Fibroblast of villous mesenchyme (primary cell): ENCODE measurements at regions not wholly inside any gene's neighbourhood (a gene's known extent, or its start where the extent isn't known, plus 50 kb on each side); places are given as distances from the start of the nearest gene placed in this dataset.

Experiments
- DNase-seq: peaks from one replicate; pipeline ENCODE4 v3.0.0-alpha.2; 2010; ENCODE audit warnings: low read depth
- H3K4me3 ChIP-seq: 2 replicates; pipeline ENCODE4 v1.5.1; 2011; ENCODE audit warnings: low read depth, mild to moderate bottlenecking, low read length
- TF ChIP-seq, protein P1 (sequence below): IDR thresholded peaks from 2 replicates; pipeline ENCODE4 v1.5.1; 2012; ENCODE audit warnings: low read depth, mild to moderate bottlenecking, low read length; ENCODE audit not compliant: insufficient read depth

DNA sequence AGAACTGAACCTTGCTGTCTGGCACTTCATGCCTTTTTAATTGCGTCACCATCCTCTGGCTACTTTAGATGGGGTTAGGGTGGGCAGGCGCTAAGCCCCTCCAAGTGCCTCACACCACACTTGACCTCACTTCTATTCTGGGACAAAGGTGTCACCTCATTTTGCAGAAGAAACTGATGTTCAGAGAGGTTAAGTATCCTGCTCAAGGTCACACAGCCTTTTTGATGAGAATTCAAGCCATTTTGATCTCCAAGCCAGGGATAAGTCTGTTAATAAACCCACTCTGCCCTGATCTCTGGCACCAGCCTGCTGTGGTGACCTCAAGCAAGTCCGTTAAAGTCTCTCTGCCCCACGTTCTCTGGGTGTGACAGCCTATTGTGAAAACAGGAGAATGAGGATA is 58.8 kb upstream of the PRR23C start:
- H3K4me3 ChIP-seq = no peak overlapping the region
- TF ChIP-seq, protein P1, sequence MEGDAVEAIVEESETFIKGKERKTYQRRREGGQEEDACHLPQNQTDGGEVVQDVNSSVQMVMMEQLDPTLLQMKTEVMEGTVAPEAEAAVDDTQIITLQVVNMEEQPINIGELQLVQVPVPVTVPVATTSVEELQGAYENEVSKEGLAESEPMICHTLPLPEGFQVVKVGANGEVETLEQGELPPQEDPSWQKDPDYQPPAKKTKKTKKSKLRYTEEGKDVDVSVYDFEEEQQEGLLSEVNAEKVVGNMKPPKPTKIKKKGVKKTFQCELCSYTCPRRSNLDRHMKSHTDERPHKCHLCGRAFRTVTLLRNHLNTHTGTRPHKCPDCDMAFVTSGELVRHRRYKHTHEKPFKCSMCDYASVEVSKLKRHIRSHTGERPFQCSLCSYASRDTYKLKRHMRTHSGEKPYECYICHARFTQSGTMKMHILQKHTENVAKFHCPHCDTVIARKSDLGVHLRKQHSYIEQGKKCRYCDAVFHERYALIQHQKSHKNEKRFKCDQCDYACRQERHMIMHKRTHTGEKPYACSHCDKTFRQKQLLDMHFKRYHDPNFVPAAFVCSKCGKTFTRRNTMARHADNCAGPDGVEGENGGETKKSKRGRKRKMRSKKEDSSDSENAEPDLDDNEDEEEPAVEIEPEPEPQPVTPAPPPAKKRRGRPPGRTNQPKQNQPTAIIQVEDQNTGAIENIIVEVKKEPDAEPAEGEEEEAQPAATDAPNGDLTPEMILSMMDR = no peak
- no peak for DNase-seq

DNA sequence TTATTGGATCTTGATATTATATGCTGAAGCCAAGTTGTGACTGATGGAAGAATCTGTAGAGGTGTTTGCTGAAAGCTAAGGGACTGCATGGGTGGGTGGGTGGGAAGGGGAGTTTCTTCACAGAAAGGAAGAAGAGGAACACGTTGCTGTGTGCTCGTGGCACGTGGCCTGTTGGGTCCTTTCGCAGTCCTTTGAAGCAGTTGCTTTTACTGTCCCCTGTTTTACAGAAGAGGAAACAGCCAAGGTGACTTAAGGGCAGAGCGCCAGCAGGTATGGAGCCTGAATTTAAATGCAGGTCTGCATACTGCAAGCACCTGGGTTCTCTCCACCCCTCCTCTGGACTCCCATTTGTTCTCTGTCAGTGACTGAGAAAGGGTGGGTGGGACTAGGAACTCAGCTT is 59.4 kb upstream of the PRR23C start:
- DNase-seq = no peak
- H3K4me3 ChIP-seq = no peak overlapping the region
- TF ChIP-seq, protein P1 = no peak

DNA sequence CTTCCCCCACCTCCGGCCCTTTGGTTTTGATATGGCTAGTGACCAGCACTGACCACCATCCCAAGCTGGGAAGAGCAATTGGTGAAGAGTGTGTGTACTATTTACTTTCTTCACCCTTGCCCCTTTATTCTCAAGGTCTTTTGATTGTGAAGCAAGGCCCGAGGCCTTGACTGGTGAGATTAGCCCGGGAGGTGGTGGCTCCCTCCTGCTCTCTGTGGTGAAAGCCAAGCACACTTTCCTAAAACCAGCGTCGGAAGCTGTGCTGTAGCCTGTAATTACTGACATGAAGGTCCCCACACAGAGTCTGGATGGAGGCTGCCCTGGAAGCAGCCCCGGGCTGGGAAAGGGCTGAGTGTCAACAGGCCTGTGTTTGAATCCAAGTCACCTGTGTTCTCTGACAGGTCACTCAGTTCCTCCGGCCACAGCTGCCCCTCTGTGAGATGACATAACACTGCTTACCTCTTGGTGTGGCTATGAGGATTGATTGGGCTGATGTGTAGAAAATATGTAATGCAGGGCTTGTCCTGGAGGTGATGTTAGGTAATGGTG is 60.5 kb upstream of the PRR23C start:
- no peak for DNase-seq
- TF ChIP-seq, protein P1 = no peak
- H3K4me3 ChIP-seq = no peak overlapping the region

DNA sequence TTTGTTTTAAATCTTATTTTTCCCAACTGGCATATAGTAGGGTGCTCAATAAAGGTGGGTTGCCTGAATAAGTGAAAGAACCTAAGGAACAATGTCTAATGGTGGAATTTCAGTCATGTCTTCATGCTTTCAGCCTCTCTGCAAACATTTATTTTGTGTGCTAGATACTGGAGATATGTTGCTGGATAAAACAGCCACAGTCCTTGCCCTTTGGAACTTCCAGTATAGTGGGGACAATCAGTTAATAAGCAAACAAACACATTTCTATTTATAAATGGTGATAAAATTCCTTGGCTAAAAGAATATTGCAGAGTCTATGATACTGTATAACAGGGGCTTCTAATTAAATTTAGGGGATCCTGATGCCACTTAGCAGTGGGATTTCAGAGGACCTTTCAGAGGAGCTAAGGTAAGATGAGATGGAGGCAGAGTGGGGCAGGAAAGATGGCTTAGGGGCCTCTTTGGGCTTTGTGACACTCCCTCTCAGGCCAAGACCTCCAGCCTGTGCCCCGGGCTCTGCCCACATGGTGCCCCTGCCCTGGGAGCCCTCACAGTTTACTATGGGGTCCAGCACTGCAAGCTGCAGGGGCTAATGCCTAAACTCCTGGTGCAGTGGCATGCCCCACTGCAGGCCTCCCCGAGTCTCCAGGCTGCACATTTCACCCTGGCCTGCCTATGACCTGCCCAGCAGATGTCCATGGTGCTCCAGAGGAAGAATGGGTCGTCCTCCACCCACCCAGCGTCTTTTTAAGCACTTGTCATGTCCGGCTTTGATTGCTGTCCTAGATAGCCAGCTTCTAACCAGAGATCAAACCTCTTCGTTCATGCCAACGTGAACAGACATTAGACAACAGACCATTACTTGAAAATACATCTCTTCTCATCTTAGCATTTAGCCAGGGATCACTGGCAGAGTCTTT is 61.6 kb upstream of the PRR23C start:
- H3K4me3 ChIP-seq = no peak overlapping the region
- TF ChIP-seq, protein P1 = no peak
- DNase-seq = no peak

GRCh38 chr3:139107424-139108252 is 62.9 kb upstream of the PRR23C start:
- TF ChIP-seq, protein P1 = no peak
- DNase-seq = no peak
- H3K4me3 ChIP-seq = no peak overlapping the region

DNA sequence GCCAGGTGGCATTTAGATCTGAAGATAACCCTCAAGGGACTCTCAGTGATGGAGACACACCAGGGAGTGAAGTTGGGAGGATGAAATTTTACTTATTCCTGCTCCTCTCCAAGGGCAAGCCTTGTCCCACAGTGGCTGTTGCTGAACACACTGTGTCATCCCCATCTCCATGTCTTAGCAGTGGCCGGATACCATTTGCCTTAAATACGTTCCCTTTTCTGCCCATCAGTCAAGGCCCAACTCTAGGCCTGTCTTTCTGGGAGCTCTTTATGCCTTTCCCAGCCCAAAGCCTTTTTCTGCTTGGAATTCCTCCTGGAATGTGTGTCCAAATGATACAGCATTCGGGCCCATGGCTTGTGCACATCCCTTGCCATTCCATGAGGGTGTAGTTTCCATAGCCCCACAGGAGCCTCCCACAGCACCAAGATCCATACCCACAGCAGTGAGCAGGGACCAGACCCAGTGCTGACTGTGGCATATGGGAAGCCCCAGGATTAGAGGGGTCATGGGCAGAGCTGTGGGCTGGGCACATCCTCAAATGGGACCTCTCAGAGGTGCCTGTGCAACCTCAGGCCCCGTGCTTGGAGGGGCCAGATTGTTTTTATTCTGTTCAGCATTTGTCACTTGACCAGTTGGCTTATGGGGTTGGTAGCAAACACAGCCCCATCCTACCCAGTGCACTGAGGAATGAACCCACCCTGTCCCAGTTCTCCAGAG is 63.7 kb upstream of the PRR23C start:
- no peak overlapping the region for H3K4me3 ChIP-seq
- TF ChIP-seq, protein P1 = no peak
- no peak for DNase-seq
